ENCODE measurements at regions not wholly inside any gene's neighbourhood (a gene's known extent, or its start where the extent isn't known, plus 50 kb on each side); places are given as distances from the start of the nearest gene placed in this dataset.
"Not testable (repeated sequence)": the region's sequence is repeated elsewhere in the genome, so short reads cannot be mapped to it uniquely, and the experiment has no call there.

- no peak for DNase-seq (ENCODE audit: low read depth)
These were observed 1649.2 kb downstream of the AMY1C start for GRCh38 chr1:105398909-105399308.

GRCh38 chr1:105399716-105400115 lies 1650.0 kb downstream of the AMY1C start:
- DNase-seq (ENCODE audit: low read depth): no peak

- DNase-seq (ENCODE audit: low read depth): no peak
These were observed 1640.2 kb upstream of the PRMT6 start for GRCh38 chr1:105416261-105416660.

- DNase-seq (ENCODE audit: low read depth): no peak
These were observed 1637.4 kb upstream of the PRMT6 start for GRCh38 chr1:105419030-105419429.

GRCh38 chr1:105427543-105427942 lies 1628.9 kb upstream of the PRMT6 start:
- no peak for DNase-seq (ENCODE audit: low read depth)

GRCh38 chr1:105436589-105437259 lies 1619.8 kb upstream of the PRMT6 start:
- no peak for DNase-seq (ENCODE audit: low read depth)

- no peak for DNase-seq (ENCODE audit: low read depth)
These were observed 1618.6 kb upstream of the PRMT6 start for GRCh38 chr1:105437847-105438246.

GRCh38 chr1:105442901-105443300 lies 1613.6 kb upstream of the PRMT6 start:
- DNase-seq (ENCODE audit: low read depth): peak; percentile 0

GRCh38 chr1:105459759-105460158 lies 1596.7 kb upstream of the PRMT6 start:
- no peak for DNase-seq (ENCODE audit: low read depth)

GRCh38 chr1:105462308-105462707 lies 1594.2 kb upstream of the PRMT6 start:
- DNase-seq (ENCODE audit: low read depth): no peak

- DNase-seq (ENCODE audit: low read depth): no peak
These were observed 1588.9 kb upstream of the PRMT6 start for GRCh38 chr1:105467549-105467948.

GRCh38 chr1:105470541-105470940 lies 1585.9 kb upstream of the PRMT6 start:
- not testable (repeated sequence) for DNase-seq (ENCODE audit: low read depth)

- DNase-seq (ENCODE audit: low read depth): no peak
These were observed 1573.0 kb upstream of the PRMT6 start for GRCh38 chr1:105483436-105483835.

- DNase-seq (ENCODE audit: low read depth): peak; percentile 26
These were observed 1571.3 kb upstream of the PRMT6 start for GRCh38 chr1:105485207-105485606.

- no peak for DNase-seq (ENCODE audit: low read depth)
These were observed 1563.6 kb upstream of the PRMT6 start for GRCh38 chr1:105492921-105493320.

GRCh38 chr1:105516068-105516467 lies 1540.4 kb upstream of the PRMT6 start:
- no peak for DNase-seq (ENCODE audit: low read depth)

GRCh38 chr1:105533996-105534395 lies 1522.5 kb upstream of the PRMT6 start:
- DNase-seq (ENCODE audit: low read depth): no peak

- DNase-seq (ENCODE audit: low read depth): no peak
These were observed 1512.0 kb upstream of the PRMT6 start for GRCh38 chr1:105544475-105544874.

- no peak for DNase-seq (ENCODE audit: low read depth)
These were observed 1500.2 kb upstream of the PRMT6 start for GRCh38 chr1:105556266-105556665.

GRCh38 chr1:105558023-105558422 lies 1498.5 kb upstream of the PRMT6 start:
- no peak for DNase-seq (ENCODE audit: low read depth)

- DNase-seq (ENCODE audit: low read depth): no peak
These were observed 1491.5 kb upstream of the PRMT6 start for GRCh38 chr1:105565006-105565405.

GRCh38 chr1:105585791-105586190 lies 1470.7 kb upstream of the PRMT6 start:
- peak; percentile 2 for DNase-seq (ENCODE audit: low read depth)

- DNase-seq (ENCODE audit: low read depth): no peak
These were observed 1464.8 kb upstream of the PRMT6 start for GRCh38 chr1:105591681-105592080.

GRCh38 chr1:105608713-105609112 lies 1447.8 kb upstream of the PRMT6 start:
- no peak for DNase-seq (ENCODE audit: low read depth)

All from iris pigment epithelial cell (primary cell).